ENCODE measurements at regions not wholly inside any gene's neighbourhood (a gene's known extent, or its start where the extent isn't known, plus 50 kb on each side); places are given as distances from the start of the nearest gene placed in this dataset.
"Not testable (repeated sequence)": the region's sequence is repeated elsewhere in the genome, so short reads cannot be mapped to it uniquely, and the experiment has no call there.

DNA sequence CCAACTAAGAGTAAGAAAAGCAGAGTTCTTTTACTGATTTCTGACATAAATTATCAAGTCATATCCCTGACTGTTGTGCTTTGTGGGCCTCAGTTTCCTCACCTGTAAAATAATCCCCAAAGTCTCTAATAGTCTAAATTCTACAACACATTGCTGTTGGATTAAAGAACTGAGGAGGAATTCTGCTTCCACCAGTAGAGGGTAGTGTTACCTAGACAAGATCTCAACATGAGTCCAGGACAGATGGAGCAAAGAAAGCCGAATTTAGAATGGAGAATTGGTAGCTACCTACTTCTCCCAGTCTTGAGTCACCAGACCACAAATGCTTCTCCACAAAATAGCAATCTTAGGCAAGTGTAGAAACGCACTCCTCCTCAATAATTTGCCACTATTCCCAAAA lies 462.5 kb upstream of the FSHR start:
- no peaks in the 10 kb centered on the region for H3K4me1 ChIP-seq (ENCODE audit: control insufficient read depth in 1 of 2, insufficient read depth in 2 of 2, low read length in 2 of 2)
- no peak for DNase-seq
- no peak overlapping the region for H3K4me2 ChIP-seq (replicated peaks; ENCODE audit: extremely low read depth, low read length, poor library complexity, severe bottlenecking)
- H2AFZ ChIP-seq (ENCODE audit: insufficient read depth, low read depth, low read length, poor library complexity, severe bottlenecking), result no peak overlapping the region
- Mint-ChIP-seq H3K27ac (no peak overlapping the region), H3K27me3 (ENCODE audit: low read depth in 3 of 3) (peaks cover 1 to 2% (median 2%) of the 10 kb centered on the region in 3 donors), H3K36me3 (no peaks in the 10 kb centered on the region), H3K4me1 (no peaks in the 10 kb centered on the region), H3K4me3 (no peak overlapping the region), H3K9me3 (peaks cover 0 to 3% (median 2%) of the 10 kb centered on the region in 7 donors)
- H3K36me3 ChIP-seq (replicated peaks in 1 of 2; ENCODE audit: control insufficient read depth in 1 of 2, insufficient read depth in 2 of 2, low read length in 2 of 2), result no peaks in the 10 kb centered on the region
- H3K27ac ChIP-seq (ENCODE audit: low read depth in 1 of 2, low read length in 2 of 2), result no peak overlapping the region
- no peaks in the 10 kb centered on the region for H4K20me1 ChIP-seq (ENCODE audit: insufficient read depth, low read length)
- no peaks in the 10 kb centered on the region for H3K27me3 ChIP-seq (ENCODE audit: control insufficient read depth in 2 of 2, insufficient read depth in 2 of 2, low read length in 2 of 2)
- H3K4me3 ChIP-seq (replicated peaks in 1 of 3; ENCODE audit: low read depth in 2 of 3, low read length in 3 of 3), result no peak overlapping the region
- intact Hi-C loops (cut with micrococcal nuclease), result no loop called here
- no peaks in the 10 kb centered on the region for H3K9me3 ChIP-seq (replicated peaks in 1 of 2; ENCODE audit: control insufficient read depth in 1 of 2, insufficient read depth in 1 of 2, low read length in 2 of 2)
- TF ChIP-seq CTCF (IDR thresholded peaks at IDR 0.05), result no peak
- WGBS (ENCODE audit: insufficient coverage), result no CpG with 5 or more reads among the region's 2 CpGs
- no peak overlapping the region for H3K9ac ChIP-seq (ENCODE audit: insufficient read depth, low read length, poor library complexity, severe bottlenecking)
- H3K79me2 ChIP-seq (ENCODE audit: insufficient read depth, low read length), result no peaks in the 10 kb centered on the region

DNA sequence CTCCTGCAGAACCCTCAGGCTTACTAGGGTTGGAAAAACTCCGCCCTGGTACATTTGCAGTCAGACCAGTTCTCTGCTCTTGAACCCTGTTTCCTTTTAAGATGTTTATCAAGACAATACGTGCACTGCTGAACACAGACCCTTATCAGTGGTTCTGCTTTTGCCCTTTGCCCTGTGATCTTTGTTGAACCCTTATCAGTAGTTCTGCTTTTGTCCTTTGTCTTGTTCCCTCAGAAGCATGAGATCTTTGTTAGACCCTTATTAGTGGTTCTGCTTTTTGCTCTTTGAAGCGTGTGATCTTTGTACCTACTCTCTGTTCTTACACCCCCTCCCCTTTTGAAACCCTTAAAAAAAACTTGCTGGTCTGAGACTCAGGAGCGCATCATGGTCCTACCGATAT lies 457.5 kb upstream of the FSHR start:
- H3K27ac Mint-ChIP-seq; H3K4me1 ChIP-seq (ENCODE audit: control insufficient read depth in 1 of 2, insufficient read depth in 2 of 2, low read length in 2 of 2); H4K20me1 ChIP-seq (ENCODE audit: insufficient read depth, low read length); H3K4me3 ChIP-seq (replicated peaks in 1 of 3; ENCODE audit: low read depth in 2 of 3, low read length in 3 of 3); intact Hi-C loops (cut with micrococcal nuclease); H2AFZ ChIP-seq (ENCODE audit: insufficient read depth, low read depth, low read length, poor library complexity, severe bottlenecking); H3K36me3 ChIP-seq (replicated peaks in 1 of 2; ENCODE audit: control insufficient read depth in 1 of 2, insufficient read depth in 2 of 2, low read length in 2 of 2); H3K4me2 ChIP-seq (replicated peaks; ENCODE audit: extremely low read depth, low read length, poor library complexity, severe bottlenecking); H3K27me3 Mint-ChIP-seq (ENCODE audit: low read depth in 3 of 3); H3K4me3 Mint-ChIP-seq; H3K9ac ChIP-seq (ENCODE audit: insufficient read depth, low read length, poor library complexity, severe bottlenecking); DNase-seq; H3K27me3 ChIP-seq (ENCODE audit: control insufficient read depth in 2 of 2, insufficient read depth in 2 of 2, low read length in 2 of 2); H3K9me3 Mint-ChIP-seq; H3K27ac ChIP-seq (ENCODE audit: low read depth in 1 of 2, low read length in 2 of 2); H3K9me3 ChIP-seq (replicated peaks in 1 of 2; ENCODE audit: control insufficient read depth in 1 of 2, insufficient read depth in 1 of 2, low read length in 2 of 2); H3K36me3 Mint-ChIP-seq; H3K79me2 ChIP-seq (ENCODE audit: insufficient read depth, low read length); H3K4me1 Mint-ChIP-seq: not testable (repeated sequence)
- 83% methylated on average over 3 of the region's 5 CpGs for WGBS (ENCODE audit: insufficient coverage)

All from CD14-positive monocyte (primary cell).